NK-92 treated with Interleukin-12 subunit alpha and Interleukin-12 subunit beta, amount 100 ng/mL, for 24 hours (cell line): ENCODE measurements at regions not wholly inside any gene's neighbourhood (a gene's known extent, or its start where the extent isn't known, plus 50 kb on each side); places are given as distances from the start of the nearest gene placed in this dataset.

Experiments used
- DNase-seq: peaks from one replicate; lab custom pipeline; 2025; lab: John Stamatoyannopoulos, UW

DNA sequence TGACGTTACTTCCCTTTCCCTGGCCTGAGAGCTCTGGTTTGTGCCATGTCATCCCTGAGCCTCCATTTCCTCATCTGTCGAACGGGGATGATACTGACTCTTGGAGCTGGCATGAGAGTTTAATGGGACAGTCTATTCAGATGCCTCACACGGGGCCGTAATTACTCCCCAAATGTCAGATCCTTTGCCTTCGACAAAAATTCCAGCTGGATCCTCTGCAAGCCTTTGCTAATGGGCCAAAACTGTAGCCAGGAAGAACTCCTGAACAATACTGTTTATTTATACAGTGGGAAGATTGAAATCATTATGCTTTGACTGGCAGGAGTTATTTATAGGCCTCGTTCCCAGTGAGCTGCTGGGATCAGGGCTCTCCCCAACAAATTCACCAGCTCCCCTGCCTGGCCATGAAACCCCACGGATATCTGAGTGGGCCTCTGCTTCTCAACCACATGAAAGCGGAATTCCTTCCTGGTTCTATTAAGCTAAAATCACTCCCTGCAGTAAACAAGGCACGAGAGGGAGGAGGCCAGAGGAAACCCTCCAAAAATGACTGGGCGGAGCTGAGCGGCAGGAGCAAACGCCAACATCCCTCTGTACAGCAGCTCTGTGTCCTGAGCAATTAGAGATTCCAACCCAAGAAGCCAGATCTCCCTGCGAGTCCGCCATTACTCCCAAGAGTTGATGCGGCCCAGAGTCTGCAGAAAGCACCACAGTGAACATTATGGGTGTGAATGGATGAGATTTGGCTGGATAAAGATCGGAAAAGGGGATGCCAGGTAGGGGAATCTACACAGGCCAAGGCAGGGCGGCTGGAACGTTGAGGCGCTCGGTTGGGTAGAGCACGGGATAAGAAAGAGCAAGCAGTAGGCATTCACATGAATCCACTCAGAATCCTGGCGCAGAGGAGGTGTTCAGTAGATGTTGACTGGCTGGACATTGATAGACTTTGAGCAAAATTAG lies 326.1 kb downstream of the BCL11B start:
- no peak for DNase-seq

- DNase-seq, result no peak
Observed at GRCh38 chr14:98946940-98947339, 325.1 kb downstream of the BCL11B start.

- no peak for DNase-seq
Observed at GRCh38 chr14:98947911-98948595, 323.9 kb downstream of the BCL11B start.

- DNase-seq, result no peak
Observed at GRCh38 chr14:98949051-98949450, 322.9 kb downstream of the BCL11B start.

GRCh38 chr14:98949481-98950135 lies 322.4 kb downstream of the BCL11B start:
- no peak for DNase-seq

DNA sequence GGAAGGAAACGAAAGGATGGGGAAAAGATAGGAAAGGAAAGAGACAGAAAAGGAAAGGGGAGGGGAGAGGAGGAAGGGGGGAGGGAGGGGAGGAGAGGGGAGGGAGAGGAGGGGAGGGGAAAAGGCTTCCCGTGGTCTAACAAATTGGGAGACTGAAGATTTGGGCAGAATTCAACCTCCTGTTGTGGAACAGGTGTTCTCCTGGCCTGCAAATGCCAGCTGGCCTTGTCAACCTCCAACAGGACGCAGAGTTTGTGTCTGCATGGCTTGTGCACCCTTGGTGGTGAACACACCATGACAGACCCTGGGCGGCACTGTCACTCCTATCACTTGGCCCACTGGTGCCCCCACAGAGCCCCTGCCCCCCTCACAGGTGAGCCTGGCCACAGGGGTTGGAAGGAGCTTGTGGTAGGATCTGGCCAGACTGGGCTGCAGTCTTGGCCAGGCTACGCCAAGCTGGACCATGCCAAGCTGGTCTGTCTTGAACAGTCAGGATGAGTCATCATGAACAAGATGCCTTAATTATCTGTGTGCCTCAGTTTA lies 321.6 kb downstream of the BCL11B start:
- DNase-seq, result no peak

DNA sequence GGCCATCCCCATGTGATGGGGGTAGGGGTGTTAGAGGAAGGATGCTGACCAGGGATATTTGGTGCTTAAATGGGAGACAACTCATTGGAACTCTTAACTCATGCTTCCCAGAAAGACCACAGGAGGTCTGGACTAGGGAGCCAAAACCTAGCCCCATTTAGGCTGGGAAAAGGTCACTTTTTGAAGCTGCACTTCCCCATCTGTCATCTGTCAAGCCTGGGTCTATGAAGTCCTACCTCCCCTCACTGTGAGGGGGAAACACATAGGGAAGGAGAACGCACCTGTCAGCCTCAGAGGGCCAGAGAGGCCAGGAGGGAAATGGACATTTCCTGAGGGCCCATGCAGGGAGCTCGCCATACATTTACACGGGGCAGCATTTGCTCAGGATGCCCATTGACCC lies 321.0 kb downstream of the BCL11B start:
- no peak for DNase-seq

GRCh38 chr14:98951521-98952152 lies 320.4 kb downstream of the BCL11B start:
- no peak for DNase-seq

GRCh38 chr14:98952593-98953350 lies 319.2 kb downstream of the BCL11B start:
- DNase-seq, result no peak

- DNase-seq, result no peak
Observed at GRCh38 chr14:98953551-98954348, 318.2 kb downstream of the BCL11B start.

GRCh38 chr14:98954349-98955000 lies 317.5 kb downstream of the BCL11B start:
- DNase-seq, result no peak

- DNase-seq, result no peak
Observed at GRCh38 chr14:98955036-98955740, 316.8 kb downstream of the BCL11B start.

DNA sequence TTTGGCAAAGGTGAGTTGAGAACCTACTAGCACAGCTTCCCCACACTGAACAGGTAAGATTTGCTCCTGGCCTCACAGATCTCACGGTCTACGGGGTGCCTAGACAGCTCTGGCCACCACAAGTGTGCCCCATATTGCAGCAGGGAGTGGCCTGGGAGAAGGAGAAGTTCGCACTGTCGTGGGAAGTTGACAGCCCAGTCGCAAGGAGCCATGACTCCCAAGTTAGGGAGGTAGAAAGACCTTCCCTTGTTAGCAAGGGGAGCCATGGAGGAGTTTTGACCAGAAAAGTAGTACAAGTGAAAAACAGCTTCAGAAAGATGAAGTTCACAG lies 316.3 kb downstream of the BCL11B start:
- no peak for DNase-seq

- DNase-seq, result no peak
Observed at GRCh38 chr14:98956181-98956580, 315.8 kb downstream of the BCL11B start.

GRCh38 chr14:98956661-98957060 lies 315.3 kb downstream of the BCL11B start:
- no peak for DNase-seq

- DNase-seq, result no peak
Observed at GRCh38 chr14:98957211-98958047, 314.6 kb downstream of the BCL11B start.

DNA sequence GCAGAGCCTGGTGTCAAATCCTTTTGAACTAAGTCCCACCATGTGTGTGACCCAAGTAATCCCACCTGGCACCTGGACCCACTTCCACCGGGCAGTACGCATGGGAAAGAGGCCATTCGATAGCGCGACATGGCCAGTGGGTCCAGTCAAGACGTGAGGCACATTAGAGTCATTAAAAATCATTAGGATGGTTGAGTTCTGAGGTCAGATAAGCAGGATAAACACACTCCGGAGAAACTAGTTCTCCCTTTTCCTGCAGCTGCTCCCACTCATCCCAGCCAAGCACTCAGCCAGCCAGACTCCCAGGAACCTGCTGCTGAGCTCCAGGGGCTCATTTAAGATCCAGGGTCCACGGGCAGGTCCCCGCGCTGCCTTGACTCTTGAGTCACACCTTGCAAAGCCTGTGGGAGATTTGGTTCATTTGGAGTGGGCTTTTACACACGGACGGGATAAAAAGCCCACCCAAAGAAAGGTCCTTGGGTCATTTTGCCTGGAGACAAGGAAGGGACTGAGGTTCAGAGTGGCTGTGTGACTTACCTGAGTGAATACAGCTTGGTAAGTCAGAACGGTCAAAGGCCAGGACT lies 313.9 kb downstream of the BCL11B start:
- DNase-seq, result no peak

DNA sequence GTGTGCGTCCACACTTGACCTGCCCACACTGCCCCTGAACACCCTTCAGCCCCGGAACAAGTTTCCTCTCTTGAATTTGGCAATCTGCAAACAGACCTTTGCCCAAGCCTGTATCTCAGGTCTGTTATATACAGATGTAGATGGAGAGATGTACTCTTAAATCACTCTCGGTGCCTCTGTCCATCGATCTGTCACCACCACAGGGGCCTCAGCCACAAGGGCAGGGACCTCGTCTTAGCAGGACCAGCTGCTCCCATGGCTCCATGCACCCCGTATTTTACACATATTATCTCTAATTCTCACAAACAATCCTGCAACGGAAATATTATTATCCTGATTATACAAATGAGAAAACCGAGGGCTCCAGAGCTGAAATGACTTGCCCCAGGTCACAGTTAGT lies 313.4 kb downstream of the BCL11B start:
- DNase-seq, result no peak
